K562 (cell line): ENCODE measurements at regions not wholly inside any gene's neighbourhood (a gene's known extent, or its start where the extent isn't known, plus 50 kb on each side); places are given as distances from the start of the nearest gene placed in this dataset.

Experiments used
- CHD2 ChIP-seq: IDR thresholded peaks from 2 replicates; pipeline ENCODE4 v1.6.1; 2011; ENCODE audit warnings: low read depth, low read length
- HDAC2 ChIP-seq: fragments of 450-650 bp; IDR thresholded peaks from 2 replicates; pipeline ENCODE4 v1.6.1; 2016; ENCODE audit warnings: mild to moderate bottlenecking
- REST ChIP-seq, 2 experiments: fragments of 450-650 bp; formaldehyde crosslinking in 1 of 2; IDR thresholded peaks; 2 replicates each; pipeline versions ENCODE4 v1.4.0 to v1.6.1; 2014 to 2020; ENCODE audit warnings: mild to moderate bottlenecking in 2 of 2, borderline replicate concordance in 1 of 2, low read depth in 1 of 2
- SP1 ChIP-seq: sonication (generic); formaldehyde crosslinking; IDR thresholded peaks from 2 replicates; pipeline ENCODE4 v1.8.1; 2022; ENCODE audit warnings: mild to moderate bottlenecking, missing genetic modification reagents
- TAF1 ChIP-seq: IDR thresholded peaks from 2 replicates; pipeline ENCODE4 v1.6.1; 2011; ENCODE audit warnings: mild to moderate bottlenecking, low read length, moderate library complexity; ENCODE audit not compliant: insufficient read depth, control insufficient read depth, severe bottlenecking; ENCODE audit errors: extremely low read depth
- ZNF280B ChIP-seq: fragments of 250-450 bp; sonication (Bioruptor Pico); IDR thresholded peaks from 2 replicates; pipeline ENCODE4 v1.5.1; 2021; ENCODE audit warnings: mild to moderate bottlenecking

- TF ChIP-seq CHD2 (no peak), REST (IDR thresholded peaks at IDR 0.05; ENCODE audit: borderline replicate concordance) (no peak), REST (CRISPR knock-in tag; IDR thresholded peaks at IDR 0.05; ENCODE audit: low read depth) (no peak), HDAC2 (no peak), TAF1 (no peak), SP1 (CRISPR knock-in tag) (no peak), ZNF280B (CRISPR knock-in tag) (no peak)
Observed at GRCh38 chr2:49860170-49860569, 705.9 kb upstream of the FSHR start.
